ENCODE measurements at regions not wholly inside any gene's neighbourhood (a gene's known extent, or its start where the extent isn't known, plus 50 kb on each side); places are given as distances from the start of the nearest gene placed in this dataset.
"Not testable (repeated sequence)": the region's sequence is repeated elsewhere in the genome, so short reads cannot be mapped to it uniquely, and the experiment has no call there.

DNA sequence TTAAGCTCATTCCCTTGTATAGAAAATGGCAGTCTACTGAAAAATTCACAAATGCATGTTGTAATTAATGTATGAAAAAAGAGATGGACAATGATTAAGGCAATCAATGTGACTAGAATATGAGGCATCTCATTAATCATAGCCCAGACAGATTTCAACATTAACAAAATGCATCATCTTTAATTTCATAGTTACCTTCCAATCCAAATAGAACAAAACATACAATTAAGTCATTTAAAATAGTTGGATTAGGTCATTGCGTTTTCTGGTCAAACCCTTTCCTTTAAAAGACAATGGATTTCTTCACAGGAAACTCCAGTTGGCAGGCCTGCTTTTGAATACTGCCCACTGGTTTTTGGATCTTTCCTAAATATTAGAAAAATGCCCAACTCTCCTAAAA, 203.9 kb downstream of the HAO1 start:
- DNase-seq, result no peak

DNA sequence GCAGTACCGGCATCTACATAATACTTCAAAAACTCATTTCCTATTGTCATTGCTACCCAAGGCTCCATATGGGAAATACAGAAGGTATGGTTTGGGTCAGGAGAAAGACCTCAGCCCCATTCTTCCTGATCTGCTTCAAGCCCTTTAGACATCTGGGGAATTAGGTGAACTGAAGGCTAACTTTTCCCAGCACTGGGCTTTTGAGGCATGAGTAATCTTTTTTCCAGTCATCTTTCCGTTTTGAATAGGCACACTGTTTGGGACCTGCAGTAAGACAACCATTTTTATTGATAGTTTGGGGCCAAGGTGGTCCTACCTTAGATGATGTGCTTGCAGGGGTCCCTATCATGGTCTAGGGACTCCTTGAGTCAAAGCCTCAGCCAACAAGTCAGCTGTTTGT, 198.4 kb downstream of the HAO1 start:
- DNase-seq, result no peak

DNA sequence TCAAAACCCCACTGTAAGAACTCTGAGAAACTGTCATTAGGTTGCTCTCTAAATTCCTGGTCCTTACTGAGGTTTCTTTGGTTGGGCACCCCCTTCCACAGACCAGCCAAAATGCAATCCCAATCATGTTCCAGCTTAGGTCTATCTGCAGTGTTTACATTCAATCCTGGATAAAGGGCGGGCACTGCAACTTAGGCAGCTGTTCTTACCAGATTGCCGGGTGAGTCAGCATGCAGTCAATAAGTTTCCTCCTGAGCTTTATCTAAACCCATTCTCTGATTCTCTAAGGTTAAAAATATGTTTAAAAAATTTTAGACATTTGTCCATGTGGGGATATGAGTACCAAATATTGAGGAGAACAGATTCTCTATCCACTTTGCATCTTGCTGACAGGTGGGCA, 197.8 kb downstream of the HAO1 start:
- DNase-seq, result no peak

DNA sequence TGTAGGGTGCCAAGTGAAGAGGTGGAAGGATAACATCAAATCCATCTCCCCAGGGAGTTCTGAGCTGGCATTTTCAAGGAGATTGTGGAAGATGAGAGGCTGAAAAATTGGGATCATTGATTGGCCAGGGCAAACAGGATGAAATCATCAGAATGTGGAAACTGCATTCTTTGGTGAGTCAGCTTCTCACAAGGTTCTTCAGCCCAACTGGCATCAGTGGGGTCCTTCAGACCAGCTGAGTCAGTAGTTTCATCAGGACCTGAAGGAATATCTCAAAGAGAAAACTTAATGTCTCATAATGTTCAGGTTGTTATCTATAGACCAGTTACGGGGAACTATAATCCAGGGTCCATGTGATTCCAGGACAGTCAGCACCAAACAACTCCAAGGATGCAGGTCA, 195.8 kb downstream of the HAO1 start:
- no peak for DNase-seq

DNA sequence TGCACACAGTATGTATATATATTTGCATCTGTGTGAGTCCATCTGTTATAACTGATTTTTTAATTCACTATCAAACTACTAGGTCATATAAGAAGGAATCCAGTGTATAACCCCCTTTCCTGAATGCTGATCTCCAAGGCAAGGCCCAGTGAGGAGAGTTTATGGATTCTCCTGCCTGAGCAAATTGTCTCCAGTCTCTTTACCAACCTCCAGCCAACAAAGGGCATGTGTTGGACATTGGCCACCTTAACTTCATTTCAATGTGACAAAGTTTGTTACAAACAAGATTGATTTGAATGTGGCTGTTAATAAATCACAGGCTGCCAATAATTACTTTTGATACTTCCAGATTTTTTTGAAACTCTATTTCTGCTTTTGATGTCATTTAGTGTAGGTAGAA, 191.6 kb downstream of the HAO1 start:
- no peak for DNase-seq

DNA sequence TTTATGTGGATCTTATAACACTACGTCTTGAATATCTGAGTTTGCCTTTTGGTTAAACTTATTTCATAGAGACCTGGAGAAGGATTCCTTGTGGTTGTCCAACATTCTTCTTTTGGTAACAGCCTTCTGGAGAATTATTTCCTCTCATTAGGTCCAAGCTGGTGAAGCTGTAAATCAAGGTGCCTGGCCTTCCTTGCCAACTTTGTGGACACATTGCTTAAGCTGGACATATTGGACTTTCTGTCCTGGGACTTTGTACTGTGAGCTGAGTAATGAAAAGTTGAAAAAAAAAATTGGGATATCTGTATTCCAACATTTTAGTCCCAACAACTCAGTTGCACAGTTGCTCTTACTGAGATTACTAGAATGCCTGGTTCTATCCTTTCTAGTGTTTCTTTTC, 186.2 kb downstream of the HAO1 start:
- DNase-seq, result no peak

DNA sequence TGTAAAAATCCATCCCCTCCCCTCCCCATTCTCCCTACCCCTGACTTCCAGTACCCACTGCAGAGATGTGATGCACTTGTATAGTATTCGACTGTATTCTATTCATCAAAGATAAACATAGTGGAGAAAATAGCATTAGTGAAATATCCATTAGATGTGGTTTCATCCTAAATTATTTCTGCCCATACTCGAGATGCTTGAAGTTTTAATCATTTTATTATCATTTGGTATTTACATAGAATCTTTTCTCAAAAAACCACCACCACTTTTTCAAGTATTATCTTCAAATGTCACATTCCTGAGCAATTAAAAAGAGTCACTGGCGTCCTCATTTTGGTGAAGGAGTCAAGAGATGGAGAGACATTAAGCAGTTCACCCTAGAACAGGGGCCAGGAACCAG, 181.9 kb downstream of the HAO1 start:
- DNase-seq, result no peak

DNA sequence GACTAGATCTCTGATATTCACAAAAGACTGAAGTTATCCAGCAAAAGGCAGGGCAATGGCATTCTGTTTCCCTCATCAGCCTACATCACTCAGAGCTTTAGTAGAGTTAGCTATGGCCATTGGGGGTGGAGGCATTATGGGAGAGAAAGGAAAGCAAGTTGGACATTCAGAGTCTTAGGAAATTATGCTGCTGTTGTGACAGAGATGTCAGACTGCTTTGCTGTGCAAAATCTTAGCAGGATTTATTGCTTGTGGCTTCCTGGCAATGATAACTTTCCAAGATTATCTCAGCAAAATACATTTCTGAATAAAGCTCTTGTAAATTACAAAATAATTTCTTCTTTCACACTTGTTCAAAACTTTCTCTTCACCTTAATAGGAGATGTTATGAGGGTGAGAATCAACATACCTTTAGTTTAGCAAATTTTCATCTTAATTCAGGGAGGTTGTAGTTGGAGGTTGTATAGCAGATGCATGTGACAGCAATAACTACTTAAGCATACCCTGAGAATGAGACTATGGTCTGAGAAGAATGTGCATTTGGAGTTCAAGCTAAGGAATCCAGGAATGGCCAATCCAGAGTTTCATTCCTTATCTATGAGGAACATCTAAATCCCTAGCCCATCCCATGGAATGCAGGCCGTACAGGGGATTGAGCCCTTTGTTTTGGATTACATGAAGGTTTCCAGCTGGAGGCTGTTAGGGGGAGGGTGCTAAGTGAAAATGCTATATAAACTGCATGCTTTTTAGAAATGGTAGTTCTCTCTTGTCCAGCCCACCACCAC, 179.8 kb downstream of the HAO1 start:
- DNase-seq, result no peak

DNA sequence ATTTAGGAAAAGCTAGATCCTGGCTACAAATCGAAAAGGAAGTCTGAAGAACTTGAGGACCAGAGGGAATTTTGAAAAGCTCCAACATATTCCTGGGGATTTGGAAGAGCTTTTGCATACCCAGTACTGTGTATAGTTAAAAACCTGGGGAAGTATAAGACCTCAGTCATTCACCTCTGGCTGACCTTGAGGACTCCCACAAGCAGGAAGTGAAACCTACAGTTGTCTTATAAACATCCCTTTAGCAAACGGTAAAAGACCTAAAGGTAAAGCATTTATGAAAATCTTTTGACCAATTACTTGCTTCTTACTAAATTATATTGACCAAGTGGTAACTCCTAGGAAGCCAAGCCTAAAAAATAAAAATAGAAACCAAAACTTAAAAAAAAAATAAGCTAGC, 175.0 kb downstream of the HAO1 start:
- no peak for DNase-seq

DNA sequence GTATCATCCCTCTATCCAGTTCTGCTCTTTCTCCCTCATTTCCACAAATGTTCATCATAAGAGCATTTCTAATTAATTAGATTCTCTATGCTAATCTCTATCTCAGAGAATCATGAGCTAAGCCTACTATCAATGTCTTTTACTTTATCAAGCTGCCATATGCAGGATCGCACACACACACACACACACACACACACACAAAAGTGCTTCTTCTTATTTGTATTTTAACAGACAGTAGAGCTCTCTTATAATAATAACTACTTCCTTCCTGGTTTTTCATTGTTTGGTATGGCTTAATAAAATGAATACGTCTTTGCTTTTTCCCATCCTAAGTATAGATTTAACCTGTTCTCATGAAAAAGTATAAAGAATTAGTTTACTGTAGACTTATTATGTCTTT, 170.2 kb downstream of the HAO1 start:
- no peak for DNase-seq

DNA sequence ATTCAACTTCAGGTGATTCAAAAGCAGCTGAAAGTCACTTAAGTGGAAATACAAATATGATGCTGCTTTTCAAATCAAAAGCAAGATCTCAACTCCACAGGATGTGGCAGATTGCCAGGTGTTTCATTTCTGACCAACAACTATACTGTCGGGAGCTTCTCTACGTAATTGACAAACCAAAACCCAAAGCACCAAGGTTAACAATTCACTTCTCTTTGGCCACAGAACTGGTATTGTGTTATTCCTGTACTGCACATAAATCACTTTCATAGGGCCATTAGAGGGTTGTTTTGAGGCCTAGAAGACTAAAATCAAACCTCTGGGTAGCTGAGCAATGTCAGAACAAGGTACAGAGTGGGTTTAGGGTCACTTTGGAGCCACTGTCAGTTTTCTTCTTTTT, 169.7 kb downstream of the HAO1 start:
- no peak for DNase-seq

DNA sequence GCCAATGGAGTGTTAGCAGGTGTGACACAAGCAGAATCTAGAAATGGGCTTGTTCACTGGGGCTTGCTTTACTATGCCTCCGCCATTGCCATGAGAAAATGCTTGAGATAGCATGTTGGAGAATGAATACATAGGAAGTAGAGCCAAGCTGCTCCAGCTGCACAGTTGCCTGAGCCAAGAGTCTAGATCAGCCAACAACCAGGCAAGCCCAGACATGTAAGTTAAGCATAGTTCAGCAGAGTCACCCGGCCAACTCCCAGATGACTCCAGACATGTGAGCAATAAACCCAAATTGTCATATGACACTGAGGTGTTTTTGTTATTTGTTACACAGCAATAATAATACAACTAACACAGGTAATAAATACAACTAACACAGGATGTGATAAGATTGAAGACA, 167.9 kb downstream of the HAO1 start:
- DNase-seq, result no peak

DNA sequence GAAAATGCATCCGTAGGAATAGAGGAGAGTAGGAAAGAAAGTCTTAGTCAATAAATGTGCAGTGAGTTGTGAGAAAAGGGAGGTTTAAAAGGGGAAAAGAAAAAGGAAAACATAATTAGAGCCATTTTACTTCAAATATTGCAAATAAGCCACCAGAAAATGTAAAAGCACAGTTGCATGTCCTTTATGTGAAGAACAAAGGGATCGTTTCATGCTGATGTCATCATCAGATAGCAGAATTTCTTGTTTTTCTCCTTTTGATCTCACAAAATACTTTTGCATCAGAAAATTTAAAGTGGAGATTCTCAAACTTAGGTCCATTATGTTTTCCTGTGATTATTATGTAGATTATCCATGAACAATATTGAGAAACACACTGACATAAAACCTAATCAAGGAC, 166.7 kb downstream of the HAO1 start:
- no peak for DNase-seq

DNA sequence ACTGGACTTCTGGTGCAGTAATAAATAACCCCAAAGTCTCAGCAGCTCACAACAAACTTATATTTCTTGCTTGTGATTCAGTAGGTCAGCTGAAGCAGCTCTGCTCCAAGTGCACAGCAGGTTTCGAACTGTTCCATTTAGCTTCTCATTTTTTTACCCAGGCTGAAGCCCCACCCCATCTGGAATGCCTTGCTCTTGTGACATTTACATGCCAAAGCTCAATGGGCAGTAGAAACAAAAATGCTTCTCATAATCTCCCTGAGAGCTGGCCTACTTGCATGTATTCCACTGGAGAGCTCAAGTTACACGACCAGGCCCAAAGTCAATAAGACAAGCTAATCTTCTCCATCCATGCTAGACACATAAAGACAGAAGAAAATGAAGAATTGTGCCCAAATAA, 165.2 kb downstream of the HAO1 start:
- no peak for DNase-seq

DNA sequence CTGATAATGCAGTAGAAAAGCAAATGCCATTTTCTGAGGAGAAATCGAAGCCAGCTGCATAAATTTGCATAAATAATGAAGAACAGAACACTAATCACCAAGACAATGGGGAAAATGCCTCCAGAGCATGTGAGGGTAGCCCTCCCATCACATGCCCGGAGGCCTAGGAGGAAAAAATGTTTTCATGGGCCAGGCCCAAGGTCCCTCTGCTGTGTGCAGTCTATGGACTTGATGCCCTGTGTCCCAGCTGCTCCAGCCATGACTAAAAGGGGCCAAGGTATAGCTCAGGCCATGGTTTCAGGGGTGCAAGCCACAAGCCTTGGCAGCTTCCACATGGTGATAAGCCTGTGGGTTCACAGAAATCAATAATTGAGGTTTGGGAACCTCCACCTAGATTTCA, 164.1 kb downstream of the HAO1 start:
- DNase-seq, result no peak

DNA sequence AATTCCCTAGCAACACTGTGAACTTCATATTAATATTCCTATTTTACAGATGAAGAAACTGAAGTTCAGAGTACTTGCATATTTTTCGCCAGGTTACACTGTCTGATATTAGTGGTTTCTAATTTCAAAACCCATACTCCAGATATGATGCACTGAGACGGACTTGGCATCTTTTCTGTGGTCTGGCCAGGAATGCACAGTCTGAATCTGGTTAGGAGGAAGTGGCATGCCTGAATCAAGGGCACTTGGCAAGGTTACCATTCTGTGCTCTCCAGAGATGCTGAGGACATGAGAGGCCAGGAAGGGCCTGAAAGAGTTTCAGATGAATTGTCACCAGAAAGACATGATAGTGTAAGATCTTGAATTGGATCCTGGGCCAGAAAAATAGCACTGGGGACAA, 150.1 kb downstream of the HAO1 start:
- DNase-seq, result no peak

DNA sequence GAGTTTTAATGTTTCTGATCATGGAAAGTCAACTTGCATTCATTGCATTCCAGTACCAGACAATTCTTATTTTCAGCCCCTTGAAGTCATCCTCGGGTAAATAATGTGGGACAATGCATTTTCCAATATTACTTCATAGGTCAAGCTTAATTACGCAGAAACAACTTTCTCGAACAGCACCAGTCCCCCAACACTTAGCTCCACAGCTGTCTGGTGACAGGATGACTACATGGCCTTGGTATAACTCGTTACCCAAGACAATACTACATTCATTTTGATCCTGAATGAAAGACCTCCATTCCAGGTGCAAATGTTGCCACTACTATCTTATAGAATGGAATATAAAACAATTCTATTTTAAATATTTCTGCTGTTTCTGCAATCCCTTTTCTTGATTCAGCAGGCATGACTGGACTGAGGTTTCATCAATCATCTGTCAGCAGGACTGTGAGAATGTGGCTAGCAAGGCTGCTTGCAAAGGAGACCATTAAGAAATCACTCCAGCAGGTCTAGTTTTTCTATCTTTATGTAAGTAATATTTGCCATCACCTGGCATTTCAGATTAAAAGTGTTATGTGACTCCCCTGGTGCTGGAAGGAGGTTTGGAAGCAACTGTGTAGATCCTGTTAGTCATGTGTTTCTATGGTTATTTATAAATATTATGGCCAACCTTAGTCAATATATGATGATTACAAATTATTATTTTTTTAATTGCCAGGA, 147.9 kb downstream of the HAO1 start:
- DNase-seq, result no peak

DNA sequence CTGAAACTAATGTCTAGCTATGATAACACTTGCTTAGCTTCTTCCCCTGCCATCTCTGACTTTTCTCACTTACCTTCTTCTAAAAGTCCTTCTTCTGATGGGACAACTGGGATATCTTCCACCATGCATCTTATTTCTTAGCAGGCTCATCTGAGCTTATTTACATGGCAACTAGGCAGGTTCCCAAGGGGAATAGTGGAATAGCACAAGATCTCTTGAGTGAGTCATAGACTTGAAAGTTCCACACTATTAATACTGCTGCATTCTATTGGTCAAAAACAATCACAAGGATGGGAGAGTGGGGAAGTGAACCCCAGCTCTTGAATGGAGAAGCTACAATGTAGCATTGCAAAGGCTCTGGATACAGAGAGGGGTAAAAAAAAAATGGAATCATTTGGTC, 142.1 kb downstream of the HAO1 start:
- DNase-seq, result no peak

DNA sequence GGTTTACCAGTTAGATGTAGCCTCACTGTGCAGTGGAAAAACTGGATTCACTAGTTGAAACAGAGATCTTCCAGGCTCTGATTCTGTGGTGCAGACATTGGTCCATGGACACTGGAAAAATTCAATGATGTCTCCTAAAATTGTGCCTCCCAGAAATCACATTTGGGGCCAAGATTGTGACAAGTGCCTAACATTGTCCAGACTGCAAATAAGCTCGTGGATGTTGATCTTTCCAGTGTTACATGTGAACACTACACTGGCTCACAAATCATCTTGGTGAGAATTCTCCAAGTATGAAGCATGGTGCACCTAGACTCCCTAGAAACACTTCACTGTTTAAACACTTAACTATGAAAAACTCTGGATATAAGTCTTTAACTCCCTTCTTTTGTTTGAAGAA, 140.4 kb downstream of the HAO1 start:
- no peak for DNase-seq

DNA sequence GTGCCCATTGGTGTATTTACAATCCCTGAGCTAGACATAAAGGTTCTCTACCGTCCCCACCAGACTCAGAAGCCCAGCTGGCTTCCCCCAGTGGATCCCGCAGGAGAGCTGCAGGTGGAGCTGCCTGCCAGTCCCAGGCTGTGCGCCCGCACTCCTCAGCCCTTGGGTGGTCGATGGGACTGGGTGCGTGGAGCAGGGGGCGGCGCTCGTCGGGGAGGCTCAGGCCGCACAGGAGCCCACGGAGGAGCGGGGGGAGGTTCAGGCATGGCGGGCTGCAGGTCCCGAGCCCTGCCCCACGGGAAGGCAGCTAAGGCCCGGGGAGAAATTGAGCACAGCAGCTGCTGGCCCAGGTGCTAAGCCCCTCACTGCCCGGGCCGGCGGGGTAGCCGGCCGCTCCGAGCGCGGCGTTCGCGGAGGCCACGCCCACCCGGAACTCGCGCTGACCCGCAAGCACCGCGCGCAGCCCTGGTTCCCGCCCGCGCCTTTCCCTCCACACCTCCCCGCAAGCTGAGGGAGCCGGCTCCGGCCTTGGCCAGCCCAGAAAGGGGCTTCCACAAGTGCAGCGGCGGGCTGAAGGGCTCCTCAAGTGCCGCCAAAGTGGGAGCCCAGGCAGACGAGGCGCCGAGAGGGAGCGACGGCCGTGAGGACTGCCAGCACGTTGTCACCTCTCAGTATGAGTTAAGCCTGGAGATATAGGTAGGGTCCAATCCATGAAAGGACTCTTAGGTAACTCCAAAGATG, 136.7 kb downstream of the HAO1 start:
- DNase-seq, result not testable (repeated sequence)

DNA sequence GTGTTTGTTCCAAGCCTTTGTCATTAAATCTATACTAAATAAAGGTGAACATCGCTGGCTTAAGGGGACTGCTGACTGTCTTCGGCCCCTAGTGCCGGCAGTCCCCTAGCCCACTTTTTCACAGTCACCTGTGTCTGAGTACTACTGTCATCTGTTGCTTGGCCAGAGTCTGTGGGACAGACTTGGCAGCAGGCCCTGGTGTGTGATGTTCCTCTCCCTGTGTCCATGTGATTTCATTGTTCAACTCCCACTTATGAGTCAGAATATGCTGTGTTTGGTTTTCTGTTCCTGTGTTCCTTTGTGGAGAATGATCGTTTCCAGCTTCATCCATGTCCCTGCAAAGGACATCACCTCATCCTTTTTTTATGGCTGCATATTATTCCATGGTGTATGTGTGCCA, 133.4 kb downstream of the HAO1 start:
- DNase-seq, result no peak

DNA sequence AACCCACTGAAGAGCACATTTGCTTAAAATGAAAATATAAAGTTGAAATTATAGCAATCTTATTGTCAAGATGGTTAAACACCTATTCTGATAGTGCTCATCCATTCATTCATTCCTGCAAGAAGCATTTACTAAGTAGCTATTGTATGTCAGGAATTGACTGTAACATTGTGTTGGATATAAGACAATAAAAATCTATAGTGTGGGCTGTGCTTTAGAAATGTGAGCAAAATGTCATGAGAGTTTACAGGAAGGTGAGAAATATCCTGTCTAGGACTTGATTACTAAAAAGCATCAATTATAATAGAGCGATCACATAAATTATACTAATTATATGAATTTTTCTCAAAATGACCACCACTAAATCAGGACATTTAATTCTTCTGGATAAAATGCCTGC, 123.0 kb downstream of the HAO1 start:
- no peak for DNase-seq

DNA sequence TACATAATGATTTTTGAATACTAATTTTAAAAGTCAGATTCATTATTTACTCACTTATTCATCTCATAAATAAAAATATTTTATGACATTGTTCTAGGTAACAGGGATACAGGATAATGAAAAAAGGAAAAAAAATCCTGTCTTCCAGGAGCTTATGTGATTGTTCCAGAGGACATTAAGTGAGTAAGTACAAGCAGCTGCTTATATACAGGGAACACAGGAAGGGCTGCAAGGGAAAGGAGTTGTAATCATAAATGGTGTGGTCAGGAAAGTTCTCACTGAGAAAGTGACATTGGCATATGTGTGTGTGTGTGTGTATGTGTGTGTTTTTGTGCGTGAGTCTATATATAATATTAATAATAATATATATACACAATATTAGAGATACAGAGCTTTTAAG, 121.8 kb downstream of the HAO1 start:
- DNase-seq, result no peak

DNA sequence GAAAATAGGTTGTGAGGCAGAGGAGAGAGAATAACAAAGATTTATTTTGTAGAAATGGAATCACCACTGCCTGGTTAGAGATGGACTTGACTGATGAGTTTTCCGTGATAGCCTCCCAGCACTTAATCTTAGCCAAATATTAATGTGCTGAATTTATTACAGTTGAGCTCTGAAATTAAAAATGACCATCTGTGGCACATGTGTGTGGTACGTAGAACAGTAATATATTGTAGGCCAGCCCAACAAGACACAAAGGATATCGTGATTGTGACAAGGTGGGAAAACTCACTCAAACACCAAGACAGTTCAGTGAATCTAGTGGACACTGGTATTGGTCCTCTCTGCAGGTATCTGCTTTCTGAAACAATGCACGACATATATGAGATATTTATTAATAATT, 119.4 kb downstream of the HAO1 start:
- DNase-seq, result no peak

Data from stimulated activated naive CD4-positive, alpha-beta T cell (primary cell).